ENCODE measurements at regions not wholly inside any gene's neighbourhood (a gene's known extent, or its start where the extent isn't known, plus 50 kb on each side); places are given as distances from the start of the nearest gene placed in this dataset.

DNA sequence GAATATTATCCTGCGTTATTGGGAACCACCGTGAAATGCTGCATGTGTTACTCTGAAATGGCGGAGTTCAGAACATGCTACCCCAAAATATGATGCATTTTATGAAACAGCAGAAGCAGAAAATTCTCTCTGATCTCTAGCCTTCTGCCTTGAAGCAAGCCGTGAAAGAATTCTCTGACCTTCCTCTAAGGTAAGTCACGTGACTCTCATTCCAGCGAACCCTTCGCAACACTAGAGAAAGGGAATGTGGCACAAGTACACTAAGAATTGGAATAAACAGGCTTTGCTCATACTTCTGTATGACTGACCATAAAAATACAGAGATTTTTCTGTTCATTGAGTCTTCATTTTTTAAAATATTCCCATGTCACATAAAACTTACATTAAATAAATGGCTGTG, 805.6 kb upstream of the LRRC4C start:
- no peaks in the 10 kb centered on the region for H3K9me3 ChIP-seq (ENCODE audit: low read length)
- no peaks in the 10 kb centered on the region for H3K36me3 ChIP-seq (ENCODE audit: insufficient read depth, low read length)
- no peaks in the 10 kb centered on the region for H3F3A ChIP-seq (ENCODE audit: insufficient read depth, low read length, poor library complexity, severe bottlenecking)
- no peak overlapping the region for H3K9ac ChIP-seq (ENCODE audit: low read length)
- no peak for TF ChIP-seq TAF1 (IDR thresholded peaks at IDR 0.05; ENCODE audit: low read depth)
- no peak for TF ChIP-seq RAD21 (conservative IDR thresholded peaks at IDR 0.05)
- no peak for TF ChIP-seq REST (IDR thresholded peaks at IDR 0.05; ENCODE audit: borderline replicate concordance)
- TF ChIP-seq SMC3 (conservative IDR thresholded peaks at IDR 0.05; ENCODE audit: poor library complexity) = no peak
- TF ChIP-seq MXI1 (conservative IDR thresholded peaks at IDR 0.05; ENCODE audit: poor library complexity, severe bottlenecking) = no peak
- TF ChIP-seq EP300 (conservative IDR thresholded peaks at IDR 0.05; ENCODE audit: poor library complexity, severe bottlenecking) = no peak
- TF ChIP-seq CTCF (IDR thresholded peaks at IDR 0.05; ENCODE audit: poor library complexity, severe bottlenecking) = no peak
- H2AFZ ChIP-seq (ENCODE audit: low read depth, low read length) = no peak overlapping the region
- H3K79me2 ChIP-seq (replicated peaks; ENCODE audit: insufficient read depth, low read length) = no peaks in the 10 kb centered on the region
- no peak overlapping the region for H3K4me2 ChIP-seq (ENCODE audit: low read length)
- no peaks in the 10 kb centered on the region for H3K9me2 ChIP-seq (ENCODE audit: insufficient read depth, low read length)
- H3K27ac ChIP-seq (ENCODE audit: low read length) = no peak overlapping the region
- H3K4me3 ChIP-seq (ENCODE audit: low read length) = no peak overlapping the region
- no peaks in the 10 kb centered on the region for H4K20me1 ChIP-seq (ENCODE audit: insufficient read depth)
- no peaks in the 10 kb centered on the region for H3K27me3 ChIP-seq (ENCODE audit: insufficient read depth, low read depth, low read length)

DNA sequence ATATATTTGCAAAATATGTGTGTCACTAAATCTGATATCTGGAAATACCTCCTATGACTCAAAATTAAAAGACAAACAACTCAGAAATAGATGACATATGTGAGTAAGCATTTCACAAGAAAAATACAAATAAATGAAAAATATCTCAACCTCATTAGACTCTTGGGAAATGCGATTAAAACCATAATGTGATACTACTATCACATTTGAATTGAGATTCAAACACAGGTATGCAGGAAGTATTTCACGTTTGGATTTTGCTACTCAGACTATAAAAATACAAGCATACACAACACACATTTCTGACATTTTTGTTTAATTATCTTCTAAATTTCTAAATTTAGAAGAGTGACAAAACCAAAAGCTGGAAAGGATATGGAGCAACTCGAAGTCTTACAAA, 811.9 kb upstream of the LRRC4C start:
- no peaks in the 10 kb centered on the region for H3K9me3 ChIP-seq (ENCODE audit: low read length)
- no peak overlapping the region for H3K4me3 ChIP-seq (ENCODE audit: low read length)
- no peak overlapping the region for H3K27ac ChIP-seq (ENCODE audit: low read length)
- H3K36me3 ChIP-seq (ENCODE audit: insufficient read depth, low read length) = no peaks in the 10 kb centered on the region
- H4K20me1 ChIP-seq (ENCODE audit: insufficient read depth) = no peaks in the 10 kb centered on the region
- H3K9me2 ChIP-seq (ENCODE audit: insufficient read depth, low read length) = no peaks in the 10 kb centered on the region
- H2AFZ ChIP-seq (ENCODE audit: low read depth, low read length) = no peak overlapping the region
- H3K9ac ChIP-seq (ENCODE audit: low read length) = no peak overlapping the region
- H3K4me2 ChIP-seq (ENCODE audit: low read length) = no peak overlapping the region
- no peaks in the 10 kb centered on the region for H3K79me2 ChIP-seq (replicated peaks; ENCODE audit: insufficient read depth, low read length)
- H3K27me3 ChIP-seq (ENCODE audit: insufficient read depth, low read depth, low read length) = no peaks in the 10 kb centered on the region
- TF ChIP-seq EP300 (conservative IDR thresholded peaks at IDR 0.05; ENCODE audit: poor library complexity, severe bottlenecking) (no peak), CTCF (IDR thresholded peaks at IDR 0.05; ENCODE audit: poor library complexity, severe bottlenecking) (no peak), MXI1 (conservative IDR thresholded peaks at IDR 0.05; ENCODE audit: poor library complexity, severe bottlenecking) (no peak), RAD21 (conservative IDR thresholded peaks at IDR 0.05) (no peak), REST (IDR thresholded peaks at IDR 0.05; ENCODE audit: borderline replicate concordance) (no peak), TAF1 (IDR thresholded peaks at IDR 0.05; ENCODE audit: low read depth) (no peak), POLR2AphosphoS5 (IDR thresholded peaks at IDR 0.05) (no peak), EZH2 (IDR thresholded peaks at IDR 0.05; ENCODE audit: borderline replicate concordance, insufficient read depth, low read length, poor library complexity, severe bottlenecking) (no peak)
- no peaks in the 10 kb centered on the region for H3F3A ChIP-seq (ENCODE audit: insufficient read depth, low read length, poor library complexity, severe bottlenecking)
